ENCODE measurements at regions not wholly inside any gene's neighbourhood (a gene's known extent, or its start where the extent isn't known, plus 50 kb on each side); places are given as distances from the start of the nearest gene placed in this dataset.

DNA sequence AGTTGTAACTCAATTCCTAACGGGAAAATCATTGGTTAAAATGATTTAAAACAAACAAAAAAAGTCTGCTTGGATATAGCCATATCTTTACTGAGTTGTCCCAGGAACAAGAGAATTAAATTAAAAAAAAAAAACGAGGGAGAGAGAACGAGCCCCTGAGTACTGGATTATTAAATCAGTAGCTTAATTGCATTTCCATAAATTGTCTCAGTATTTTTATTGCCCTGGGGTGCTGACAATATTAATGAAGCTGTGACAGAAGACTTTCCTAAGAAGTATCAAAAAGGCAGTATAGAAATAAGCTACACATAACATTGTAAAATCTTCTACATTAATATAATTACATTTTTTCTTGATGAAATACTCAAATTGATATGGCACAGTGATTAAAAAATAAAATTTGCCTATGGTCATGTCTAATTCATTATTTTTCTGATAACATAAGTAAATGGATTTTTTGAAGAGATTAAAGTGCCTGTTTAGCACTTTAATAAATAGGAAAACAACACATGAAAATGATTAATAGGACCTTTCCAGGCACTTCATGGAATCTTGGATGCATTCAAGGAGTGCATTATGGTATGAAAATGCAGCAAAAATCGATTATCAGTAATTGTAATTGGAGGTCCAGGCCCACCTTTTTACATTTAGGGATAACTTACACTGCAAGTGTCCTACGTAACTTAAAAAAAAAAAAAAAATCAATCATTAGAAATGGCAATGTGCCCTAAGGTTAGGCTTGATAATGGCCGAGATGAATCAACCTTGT, 2233.4 kb downstream of the ARAP2 start:
- no peak overlapping the region for H3K4me3 ChIP-seq (replicated peaks; ENCODE audit: low read depth, low read length)

DNA sequence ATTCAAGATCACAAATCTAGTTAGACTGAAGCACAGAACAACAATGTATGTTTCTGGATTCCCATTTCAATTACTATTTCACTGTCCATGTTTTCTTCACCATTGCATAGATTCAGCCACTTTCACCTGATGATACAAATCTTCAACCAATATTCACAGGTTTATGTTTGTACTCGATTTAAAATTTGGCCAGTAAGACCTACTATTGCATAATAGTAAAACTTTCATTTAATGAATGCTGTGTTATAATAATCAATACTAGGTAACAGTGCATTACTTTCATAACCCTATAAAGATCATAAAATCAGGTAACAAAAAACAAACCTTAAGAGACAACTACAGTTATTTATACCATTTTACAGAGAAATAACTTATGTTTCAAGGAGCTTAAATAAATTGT, 2209.1 kb downstream of the ARAP2 start:
- Histone ChIP-seq H3K36me3 (ENCODE audit: control insufficient read depth, insufficient read depth, low read length) (no peaks in the 10 kb centered on the region), H3K27me3 (replicated peaks; ENCODE audit: control insufficient read depth, insufficient read depth, low read length) (no peaks in the 10 kb centered on the region), H3K4me3 (replicated peaks; ENCODE audit: low read depth, low read length) (no peak overlapping the region)
- TF ChIP-seq CTCF (IDR thresholded peaks at IDR 0.05; ENCODE audit: insufficient read depth, low read length, poor library complexity, severe bottlenecking), result no peak
- DNase-seq (ENCODE audit: extremely low read depth, insufficient read length), result no peak

More for the DNA sequence above, 2233.4 kb downstream of the ARAP2 start:
- no peaks in the 10 kb centered on the region for H3K27me3 ChIP-seq (replicated peaks; ENCODE audit: control insufficient read depth, insufficient read depth, low read length)
- no peaks in the 10 kb centered on the region for H3K36me3 ChIP-seq (ENCODE audit: control insufficient read depth, insufficient read depth, low read length)
- no peak for TF ChIP-seq CTCF (IDR thresholded peaks at IDR 0.05; ENCODE audit: insufficient read depth, low read length, poor library complexity, severe bottlenecking)
- DNase-seq (ENCODE audit: extremely low read depth, insufficient read length), result no peak

DNA sequence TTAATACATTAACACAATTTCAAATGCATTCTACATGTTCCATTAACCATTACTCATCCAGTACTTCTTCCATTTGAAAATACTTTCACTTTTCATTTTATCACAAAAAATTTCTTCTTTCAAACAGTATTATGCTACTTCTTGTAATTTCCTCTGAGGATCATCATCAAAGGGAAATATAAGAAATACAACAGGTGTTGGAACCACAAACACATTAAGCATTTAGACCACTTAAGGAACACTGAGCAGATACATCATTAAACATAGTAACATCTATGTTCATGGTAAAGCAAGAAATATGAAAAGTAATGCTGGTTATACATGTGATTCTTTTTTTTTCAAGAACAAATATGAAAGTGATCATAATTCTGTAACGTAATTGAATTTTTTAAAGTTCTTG, 2207.0 kb downstream of the ARAP2 start:
- TF ChIP-seq CTCF (IDR thresholded peaks at IDR 0.05; ENCODE audit: insufficient read depth, low read length, poor library complexity, severe bottlenecking), result no peak
- H3K4me3 ChIP-seq (replicated peaks; ENCODE audit: low read depth, low read length), result no peak overlapping the region
- DNase-seq (ENCODE audit: extremely low read depth, insufficient read length), result no peak

DNA sequence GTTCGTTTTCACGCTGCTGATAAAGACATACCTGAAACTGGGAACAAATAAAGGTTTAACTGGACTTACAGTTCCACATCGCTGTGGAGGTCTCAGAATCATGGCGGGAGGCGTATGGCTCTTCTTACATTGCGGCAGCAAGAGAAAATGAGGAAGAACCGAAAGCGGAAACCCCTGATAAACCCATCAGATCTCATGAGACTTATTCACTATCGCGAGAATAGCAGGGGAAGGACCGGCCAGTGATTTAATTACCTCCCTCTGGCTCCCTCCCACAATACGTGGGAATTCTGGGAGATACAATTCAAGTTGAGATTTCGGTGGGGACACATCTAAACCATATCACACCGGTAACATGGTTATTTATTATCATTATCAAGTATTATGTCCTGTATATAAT, 2204.5 kb downstream of the ARAP2 start:
- Histone ChIP-seq H3K36me3 (ENCODE audit: control insufficient read depth, insufficient read depth, low read length) (no peaks in the 10 kb centered on the region), H3K4me3 (replicated peaks; ENCODE audit: low read depth, low read length) (no peak overlapping the region), H3K27me3 (replicated peaks; ENCODE audit: control insufficient read depth, insufficient read depth, low read length) (no peaks in the 10 kb centered on the region)
- no peak for DNase-seq (ENCODE audit: extremely low read depth, insufficient read length)
- TF ChIP-seq CTCF (IDR thresholded peaks at IDR 0.05; ENCODE audit: insufficient read depth, low read length, poor library complexity, severe bottlenecking), result no peak

More for the DNA sequence above, 2207.0 kb downstream of the ARAP2 start:
- Histone ChIP-seq H3K36me3 (ENCODE audit: control insufficient read depth, insufficient read depth, low read length) (no peaks in the 10 kb centered on the region), H3K27me3 (replicated peaks; ENCODE audit: control insufficient read depth, insufficient read depth, low read length) (no peaks in the 10 kb centered on the region)

DNA sequence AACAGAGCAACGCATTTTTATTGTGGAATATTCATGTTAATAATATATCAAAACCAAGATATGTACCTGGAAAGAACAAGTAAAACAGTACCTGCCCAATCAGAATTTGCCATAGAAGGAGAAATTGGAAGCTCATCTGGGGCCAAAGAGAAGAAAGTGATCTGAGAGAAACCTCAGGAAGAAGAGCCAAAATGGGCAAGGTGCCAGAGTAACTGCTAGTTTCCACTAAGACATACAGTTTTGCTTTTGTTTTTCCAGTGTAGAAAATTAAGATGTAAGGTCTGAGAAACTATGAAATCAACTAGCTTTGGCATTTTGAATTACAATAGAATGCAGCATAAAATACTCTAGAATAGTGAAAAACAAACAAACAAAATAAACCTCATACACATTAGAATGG, 2201.2 kb downstream of the ARAP2 start:
- H3K27me3 ChIP-seq (replicated peaks; ENCODE audit: control insufficient read depth, insufficient read depth, low read length), result no peaks in the 10 kb centered on the region
- no peak overlapping the region for H3K4me3 ChIP-seq (replicated peaks; ENCODE audit: low read depth, low read length)
- DNase-seq (ENCODE audit: extremely low read depth, insufficient read length), result no peak
- H3K36me3 ChIP-seq (ENCODE audit: control insufficient read depth, insufficient read depth, low read length), result no peaks in the 10 kb centered on the region
- no peak for TF ChIP-seq CTCF (IDR thresholded peaks at IDR 0.05; ENCODE audit: insufficient read depth, low read length, poor library complexity, severe bottlenecking)
